Cardiac fibroblast (primary cell): ENCODE measurements at regions not wholly inside any gene's neighbourhood (a gene's known extent, or its start where the extent isn't known, plus 50 kb on each side); places are given as distances from the start of the nearest gene placed in this dataset.
A peak's percentile ranks its signal among the peaks of the same experiment; 100 is the strongest.

Experiments used
- DNase-seq, 2 donors: peaks; one replicate each; pipeline versions ENCODE4 v3.0.0 to v3.0.0-alpha.2; 2010; ENCODE audit warnings: low read depth in 2 of 2
- H3K4me3 ChIP-seq, 2 donors: replicated peaks in 1 of 2; 1 replicate in 1 of 2; 2 replicates in 1 of 2; pipeline ENCODE4 v1.5.1; 2011; ENCODE audit warnings: low read depth in 2 of 2, low read length in 2 of 2, mild to moderate bottlenecking in 2 of 2, moderate library complexity in 1 of 2
- TF ChIP-seq, protein P1 (sequence below): IDR thresholded peaks from one replicate; pipeline ENCODE4 v1.5.1; 2011; ENCODE audit warnings: low read depth, mild to moderate bottlenecking, low read length, inconsistent platforms

- no peak overlapping the region for H3K4me3 ChIP-seq
- no peak for DNase-seq
- TF ChIP-seq, protein P1, sequence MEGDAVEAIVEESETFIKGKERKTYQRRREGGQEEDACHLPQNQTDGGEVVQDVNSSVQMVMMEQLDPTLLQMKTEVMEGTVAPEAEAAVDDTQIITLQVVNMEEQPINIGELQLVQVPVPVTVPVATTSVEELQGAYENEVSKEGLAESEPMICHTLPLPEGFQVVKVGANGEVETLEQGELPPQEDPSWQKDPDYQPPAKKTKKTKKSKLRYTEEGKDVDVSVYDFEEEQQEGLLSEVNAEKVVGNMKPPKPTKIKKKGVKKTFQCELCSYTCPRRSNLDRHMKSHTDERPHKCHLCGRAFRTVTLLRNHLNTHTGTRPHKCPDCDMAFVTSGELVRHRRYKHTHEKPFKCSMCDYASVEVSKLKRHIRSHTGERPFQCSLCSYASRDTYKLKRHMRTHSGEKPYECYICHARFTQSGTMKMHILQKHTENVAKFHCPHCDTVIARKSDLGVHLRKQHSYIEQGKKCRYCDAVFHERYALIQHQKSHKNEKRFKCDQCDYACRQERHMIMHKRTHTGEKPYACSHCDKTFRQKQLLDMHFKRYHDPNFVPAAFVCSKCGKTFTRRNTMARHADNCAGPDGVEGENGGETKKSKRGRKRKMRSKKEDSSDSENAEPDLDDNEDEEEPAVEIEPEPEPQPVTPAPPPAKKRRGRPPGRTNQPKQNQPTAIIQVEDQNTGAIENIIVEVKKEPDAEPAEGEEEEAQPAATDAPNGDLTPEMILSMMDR, result no peak
Observed at GRCh38 chr11:81705283-81705682, 1028.4 kb downstream of the FAM181B start.

DNA sequence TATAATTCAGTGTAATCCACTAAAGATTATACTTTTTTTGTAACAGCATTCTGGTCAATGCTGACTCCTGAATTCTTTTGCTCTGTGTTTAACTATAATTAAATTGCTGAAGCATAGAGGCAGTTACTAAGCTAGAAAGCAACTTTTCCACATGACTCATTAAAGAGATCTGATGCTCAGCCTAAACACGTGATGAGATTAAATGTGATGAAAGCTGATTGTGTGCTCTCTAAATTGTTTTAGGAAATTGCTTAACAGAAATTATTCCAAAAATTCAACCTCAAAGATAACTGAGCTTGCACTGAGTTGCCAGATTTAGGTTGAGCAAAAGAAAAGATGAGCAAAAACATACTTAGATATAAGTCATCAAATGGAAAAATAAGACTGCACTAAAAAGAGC lies 1033.6 kb downstream of the FAM181B start:
- peak; percentile 1 to 41 for DNase-seq
- TF ChIP-seq, protein P1, result no peak
- H3K4me3 ChIP-seq, result no peak overlapping the region

DNA sequence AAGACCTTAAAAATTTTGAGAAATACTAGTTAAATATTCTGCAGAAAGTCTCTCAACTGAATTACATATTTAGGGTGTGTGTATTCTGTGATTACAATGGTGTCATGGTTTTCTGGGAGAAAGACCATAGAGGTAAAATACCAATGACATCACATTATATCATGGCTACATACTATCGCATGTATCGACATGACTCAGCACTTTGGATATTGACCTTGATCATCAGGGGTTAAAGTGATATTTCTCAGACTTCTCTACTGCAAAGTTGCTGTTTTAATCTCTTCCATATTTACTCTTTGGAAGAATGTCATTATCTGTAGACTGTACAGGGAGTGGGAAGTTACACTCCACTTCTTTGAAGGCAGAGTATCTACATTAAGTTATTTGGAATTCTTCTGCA lies 1046.6 kb downstream of the FAM181B start:
- TF ChIP-seq, protein P1, result no peak
- H3K4me3 ChIP-seq, result no peak overlapping the region
- DNase-seq, result no peak

- no peak overlapping the region for H3K4me3 ChIP-seq
- DNase-seq, result no peak
- TF ChIP-seq, protein P1, result no peak
Observed at GRCh38 chr11:81674211-81674610, 1059.5 kb downstream of the FAM181B start.

DNA sequence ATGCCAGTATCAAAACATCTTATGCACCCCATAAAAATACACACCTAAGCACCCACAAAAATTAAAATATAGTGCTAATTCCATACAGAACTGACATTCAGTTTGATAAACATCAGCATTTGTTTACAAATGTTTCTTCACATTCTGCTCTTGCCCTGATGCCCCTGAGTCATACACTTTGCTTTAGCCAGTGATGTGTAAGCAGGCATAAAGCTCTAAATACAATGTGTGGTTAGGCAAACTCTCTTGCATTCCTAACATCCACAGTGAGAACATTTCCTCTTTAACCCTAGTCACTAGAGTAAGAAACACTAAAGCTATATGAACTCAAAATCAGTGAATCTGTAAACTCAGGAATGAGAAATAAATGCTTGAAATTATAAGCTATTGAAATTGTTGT lies 1060.7 kb downstream of the FAM181B start:
- DNase-seq, result peak; percentile 3 to 8
- H3K4me3 ChIP-seq, result no peak overlapping the region
- TF ChIP-seq, protein P1, result no peak

DNA sequence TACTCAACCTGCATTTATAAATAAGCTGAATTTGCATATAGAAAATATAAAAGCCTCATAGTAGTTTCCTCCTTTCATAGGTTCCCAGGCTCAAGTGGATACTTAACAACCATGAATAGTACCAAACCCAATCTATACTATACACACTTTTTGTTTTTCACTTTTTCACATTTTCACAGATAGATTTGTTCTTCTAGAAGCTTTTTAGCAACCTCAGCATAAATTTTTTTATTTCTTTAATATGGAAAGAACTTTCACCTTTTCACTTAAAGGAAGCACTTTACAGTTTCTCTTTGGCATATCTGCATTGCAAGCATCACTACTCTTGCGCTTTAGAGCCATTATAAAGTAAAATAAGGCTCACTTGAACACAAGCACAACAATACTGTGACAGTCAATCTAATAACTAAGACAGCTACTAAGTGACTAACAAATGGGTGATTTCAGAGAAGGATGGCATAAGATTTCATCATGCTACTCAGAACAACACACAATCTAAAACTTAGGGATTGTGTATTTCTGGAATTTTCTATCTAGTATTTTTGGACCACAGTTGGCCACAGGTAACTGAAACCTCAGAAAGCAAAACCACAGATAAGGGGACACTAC lies 1063.6 kb downstream of the FAM181B start:
- no peak overlapping the region for H3K4me3 ChIP-seq
- no peak for DNase-seq
- TF ChIP-seq, protein P1, result no peak

DNA sequence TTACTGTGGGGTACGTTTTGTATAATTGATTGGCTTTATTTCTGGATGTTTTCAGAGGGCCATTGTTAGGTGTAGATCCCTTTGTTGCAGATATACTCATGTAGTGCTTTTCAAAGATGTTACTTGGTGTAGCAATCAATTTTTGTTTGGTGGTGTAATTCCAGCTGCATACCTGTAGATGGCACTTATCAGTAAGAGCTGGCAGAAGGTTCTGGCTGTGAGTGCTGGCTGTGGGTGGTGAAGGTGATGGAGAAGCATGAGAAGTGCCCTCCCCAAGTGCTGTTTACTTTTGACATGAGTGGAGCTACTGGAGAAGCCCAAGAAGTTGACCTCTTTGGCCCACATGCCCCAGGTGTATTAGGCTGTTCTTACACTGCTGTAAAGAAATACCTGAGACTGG lies 1074.9 kb downstream of the FAM181B start:
- TF ChIP-seq, protein P1, result peak; percentile 33
- no peak overlapping the region for H3K4me3 ChIP-seq
- peak; percentile 8 to 13 for DNase-seq
